Stimulated activated naive CD8-positive, alpha-beta T cell treated with anti-CD3 and anti-CD28 coated beads, Interleukin-15, Interleukin-2, amounts not matched to agents 100 ng/mL and 50 ng/mL, for 24 hours (primary cell): ENCODE measurements at regions not wholly inside any gene's neighbourhood (a gene's known extent, or its start where the extent isn't known, plus 50 kb on each side); places are given as distances from the start of the nearest gene placed in this dataset.
"Not testable (repeated sequence)": the region's sequence is repeated elsewhere in the genome, so short reads cannot be mapped to it uniquely, and the experiment has no call there.

Experiments
- H3K27ac Mint-ChIP-seq: one replicate; pipeline ENCODE4 v1.8.0; 2021; ENCODE audit warnings: mild to moderate bottlenecking, mixed read lengths
- H3K27me3 Mint-ChIP-seq: one replicate; pipeline ENCODE4 v1.8.0; 2021; ENCODE audit warnings: mixed read lengths
- H3K36me3 Mint-ChIP-seq: one replicate; pipeline ENCODE4 v1.8.0; 2021; ENCODE audit warnings: low read depth, mixed read lengths
- H3K4me1 Mint-ChIP-seq: one replicate; pipeline ENCODE4 v1.8.0; 2021; ENCODE audit warnings: low read depth, mixed read lengths
- H3K4me3 Mint-ChIP-seq: one replicate; pipeline ENCODE4 v1.8.0; 2021; ENCODE audit warnings: mild to moderate bottlenecking, mixed read lengths
- H3K9me3 Mint-ChIP-seq: one replicate; pipeline ENCODE4 v1.8.0; 2021; ENCODE audit warnings: mixed read lengths

DNA sequence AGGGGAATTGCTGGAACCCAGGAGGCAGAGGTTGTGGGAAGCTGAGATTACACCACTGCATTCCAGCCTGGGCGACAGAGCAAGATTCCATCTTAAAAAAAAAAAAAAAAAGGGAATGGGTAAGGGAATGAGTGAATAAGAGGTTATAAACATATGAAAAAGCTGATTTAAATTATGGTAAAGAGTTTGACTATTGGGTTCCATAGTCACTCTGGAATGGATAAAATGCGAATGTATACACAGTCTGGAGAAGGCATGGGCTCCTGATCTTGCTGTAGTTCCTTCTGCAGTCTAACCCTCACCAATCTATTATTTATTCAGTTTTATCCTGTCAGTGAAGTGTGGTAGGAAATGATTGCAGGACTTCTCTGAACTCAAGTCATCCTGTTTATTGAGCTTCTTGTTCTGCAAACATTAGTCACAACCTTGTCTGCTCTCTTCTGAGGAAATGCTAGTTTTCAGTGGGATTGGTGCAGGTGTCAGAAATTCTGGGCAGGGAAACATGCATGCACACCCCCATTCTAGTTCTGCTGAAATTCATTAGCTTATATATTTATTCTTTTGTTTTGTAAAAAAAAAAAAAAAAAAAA lies 190.9 kb upstream of the CFAP20DC start:
- H3K27me3 Mint-ChIP-seq: peaks cover 12% of the 10 kb centered on the region
- peaks cover 3% of the 10 kb centered on the region for H3K4me1 Mint-ChIP-seq
- H3K4me3 Mint-ChIP-seq: no peak overlapping the region
- peaks cover 11% of the 10 kb centered on the region for H3K9me3 Mint-ChIP-seq
- no peaks in the 10 kb centered on the region for H3K36me3 Mint-ChIP-seq
- H3K27ac Mint-ChIP-seq: no peak overlapping the region

DNA sequence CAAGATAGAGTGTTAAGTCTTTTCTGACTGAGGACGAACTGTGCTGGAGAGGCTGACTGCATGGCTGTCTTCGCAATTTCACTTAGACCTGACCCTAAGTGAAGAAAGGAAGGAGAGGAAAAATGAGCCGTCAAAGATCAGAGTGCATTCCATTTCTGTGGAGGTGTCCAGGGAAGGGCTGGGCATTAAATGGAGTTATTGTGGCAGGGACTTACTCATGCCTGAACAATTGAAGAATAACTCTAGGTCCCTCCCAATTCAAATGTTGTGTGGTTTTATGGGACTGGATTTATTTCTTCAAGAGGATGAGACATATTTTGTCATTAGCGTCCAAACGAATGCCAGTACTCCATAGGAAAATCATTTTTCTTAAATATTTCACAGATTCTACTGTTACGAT lies 187.3 kb upstream of the CFAP20DC start:
- peaks cover 15% of the 10 kb centered on the region for H3K4me1 Mint-ChIP-seq
- peaks cover 3% of the 10 kb centered on the region for H3K9me3 Mint-ChIP-seq
- H3K27me3 Mint-ChIP-seq: peaks cover 17% of the 10 kb centered on the region
- no peak overlapping the region for H3K27ac Mint-ChIP-seq
- no peak overlapping the region for H3K4me3 Mint-ChIP-seq
- no peaks in the 10 kb centered on the region for H3K36me3 Mint-ChIP-seq

DNA sequence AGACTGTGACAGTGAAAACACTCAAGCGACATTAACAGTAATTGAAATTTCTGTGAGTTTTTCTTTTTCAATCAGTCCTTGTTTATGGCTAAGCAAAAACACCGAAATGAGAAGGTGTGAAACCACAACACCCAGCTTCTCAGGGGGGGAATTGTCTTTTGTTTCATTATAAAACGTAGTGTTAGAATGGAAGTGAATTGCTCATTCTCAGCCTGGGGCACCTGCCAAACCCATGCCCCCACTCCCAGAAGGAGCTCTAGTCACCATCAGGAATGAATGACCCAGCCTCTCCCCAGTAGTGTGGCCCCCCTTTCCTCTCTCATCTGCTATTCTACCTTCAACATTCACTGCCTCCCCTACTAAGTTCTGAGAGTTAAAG lies 185.8 kb upstream of the CFAP20DC start:
- Mint-ChIP-seq H3K4me3 (no peak overlapping the region), H3K27me3 (peaks cover 17% of the 10 kb centered on the region), H3K9me3 (peaks cover 9% of the 10 kb centered on the region), H3K36me3 (peaks cover 5% of the 10 kb centered on the region), H3K27ac (no peak overlapping the region), H3K4me1 (peaks cover 15% of the 10 kb centered on the region)

DNA sequence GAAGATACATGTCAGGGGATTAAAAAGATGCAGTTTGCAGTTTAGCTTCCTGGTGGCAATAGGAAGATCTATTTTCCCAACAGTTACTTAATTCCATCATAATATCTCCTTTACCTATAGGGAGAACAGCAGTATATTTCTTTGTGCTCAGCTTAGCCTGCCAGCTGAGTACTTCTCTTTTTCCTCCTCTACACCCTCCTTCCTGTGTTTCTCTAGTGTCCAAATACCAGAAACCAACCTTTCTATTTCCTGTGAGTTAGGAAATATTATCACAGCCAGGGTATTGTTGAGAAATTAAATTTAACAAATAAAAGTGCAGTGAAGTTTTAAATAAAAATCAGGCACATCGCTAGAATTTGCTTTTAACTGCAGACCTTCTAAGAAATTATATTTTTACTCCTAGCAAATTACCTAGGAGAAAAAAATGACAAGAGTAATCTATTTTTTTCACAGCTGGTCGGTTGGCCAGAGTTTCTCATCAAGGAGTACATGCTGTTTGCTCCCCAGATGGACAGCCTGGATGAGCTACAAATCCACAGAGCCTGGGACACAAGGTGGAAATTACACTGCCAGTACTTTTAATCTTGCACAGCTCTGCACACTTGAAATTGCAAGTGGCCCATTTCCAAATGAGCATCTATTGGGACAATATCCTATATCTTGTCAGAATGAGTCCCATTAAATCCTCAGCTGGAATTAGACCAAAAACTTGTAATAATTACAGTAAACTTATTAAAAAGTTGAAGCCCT lies 185.2 kb upstream of the CFAP20DC start:
- Mint-ChIP-seq H3K36me3 (peaks cover 5% of the 10 kb centered on the region), H3K4me3 (no peak overlapping the region), H3K27ac (no peak overlapping the region), H3K4me1 (peaks cover 15% of the 10 kb centered on the region), H3K9me3 (peaks cover 9% of the 10 kb centered on the region), H3K27me3 (peaks cover 17% of the 10 kb centered on the region)

DNA sequence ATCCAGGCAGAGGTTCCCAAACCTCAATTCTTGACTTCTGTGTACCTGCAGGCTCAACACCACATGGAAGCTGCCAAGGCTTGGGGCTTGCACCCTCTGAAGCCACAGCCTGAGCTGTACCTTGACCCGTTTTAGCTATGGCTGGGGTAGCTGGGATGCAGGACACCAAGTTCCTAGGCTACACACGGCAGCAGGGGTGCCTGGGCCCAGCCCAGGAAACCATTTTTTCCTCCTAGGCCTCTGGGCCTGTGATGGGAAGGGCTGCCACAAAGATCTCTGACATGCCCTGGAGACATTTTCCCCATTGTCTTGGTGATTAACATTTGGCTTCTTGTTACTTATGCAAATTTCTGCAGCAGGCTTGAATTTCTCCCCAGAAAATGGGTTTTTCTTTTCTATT lies 180.6 kb upstream of the CFAP20DC start:
- Mint-ChIP-seq H3K36me3 (peaks cover 14% of the 10 kb centered on the region), H3K9me3 (peaks cover 17% of the 10 kb centered on the region)
- H3K4me3 Mint-ChIP-seq, H3K27ac Mint-ChIP-seq, H3K4me1 Mint-ChIP-seq, H3K27me3 Mint-ChIP-seq: not testable (repeated sequence)

DNA sequence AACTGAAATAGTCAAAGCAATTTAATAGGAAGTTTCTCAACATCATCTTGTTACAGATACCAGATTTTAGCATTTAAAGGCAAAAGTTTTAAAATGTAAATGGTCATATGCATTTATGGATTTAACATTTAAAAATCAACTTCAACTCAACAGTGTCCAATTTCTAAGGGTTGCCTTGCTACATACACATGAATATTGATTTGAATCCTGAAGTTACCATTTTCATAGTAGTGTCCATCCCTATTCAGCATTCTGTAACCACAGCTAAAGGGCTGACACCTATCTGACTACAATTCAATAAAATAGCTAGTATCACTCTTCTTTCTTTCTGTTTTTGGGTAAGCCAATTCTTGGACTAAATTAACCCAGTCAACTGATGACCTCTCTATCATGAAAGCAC lies 164.0 kb upstream of the CFAP20DC start:
- Mint-ChIP-seq H3K27me3 (peaks cover 4% of the 10 kb centered on the region), H3K4me3 (no peak overlapping the region), H3K27ac (no peak overlapping the region), H3K9me3 (no peaks in the 10 kb centered on the region), H3K4me1 (no peaks in the 10 kb centered on the region), H3K36me3 (no peaks in the 10 kb centered on the region)

DNA sequence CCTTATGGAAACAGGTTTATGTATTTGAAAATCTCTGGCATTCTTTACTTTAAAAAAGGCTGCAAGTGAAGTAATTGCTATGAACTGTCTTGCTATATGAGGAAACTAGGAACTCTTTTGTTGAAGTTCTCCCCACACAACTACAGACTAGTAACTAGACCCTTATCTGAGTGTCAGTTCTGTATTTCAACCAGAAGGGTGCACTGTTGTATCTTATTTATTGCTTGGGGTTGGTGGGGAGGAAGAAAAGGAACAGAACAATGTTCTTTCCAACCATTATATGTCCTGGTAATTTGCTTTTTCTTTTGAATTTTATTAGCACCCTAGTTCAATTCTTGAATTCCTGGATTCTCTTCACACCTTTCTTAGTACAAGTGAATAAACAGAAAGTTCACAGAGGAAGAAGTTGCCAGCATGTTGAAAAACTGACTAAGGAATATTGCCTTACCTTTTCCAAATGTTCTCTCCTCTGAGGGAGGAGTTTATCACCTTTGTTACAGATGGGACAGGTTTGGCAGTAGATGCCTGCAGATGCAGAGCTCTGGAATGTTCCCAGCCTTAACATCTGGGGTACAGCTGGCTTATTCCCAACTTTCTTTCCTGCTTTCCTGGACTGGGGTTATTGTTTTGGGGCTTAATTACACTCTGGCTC lies 162.4 kb upstream of the CFAP20DC start:
- no peaks in the 10 kb centered on the region for H3K4me1 Mint-ChIP-seq
- no peak overlapping the region for H3K27ac Mint-ChIP-seq
- peaks cover 8% of the 10 kb centered on the region for H3K27me3 Mint-ChIP-seq
- H3K9me3 Mint-ChIP-seq: no peaks in the 10 kb centered on the region
- no peaks in the 10 kb centered on the region for H3K36me3 Mint-ChIP-seq
- no peak overlapping the region for H3K4me3 Mint-ChIP-seq

DNA sequence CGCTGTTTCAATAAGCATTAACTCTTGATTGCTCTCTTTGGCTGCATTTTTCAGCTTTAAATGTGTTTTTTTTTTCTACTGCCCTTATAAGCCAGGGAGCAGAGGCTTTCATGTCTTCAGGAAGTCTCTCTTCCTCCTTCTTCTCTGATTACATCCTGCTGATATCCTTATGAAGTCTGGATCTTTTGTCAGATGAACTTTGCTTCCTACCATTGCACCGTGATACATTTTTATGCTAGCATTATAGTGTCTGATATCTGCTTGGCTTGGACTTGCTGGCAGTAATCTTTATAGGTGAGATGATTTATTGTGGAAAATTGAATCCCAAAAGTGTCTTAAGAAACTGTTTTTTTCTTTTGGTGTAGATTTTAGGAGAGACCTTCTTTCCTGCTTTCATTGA lies 160.4 kb upstream of the CFAP20DC start:
- no peaks in the 10 kb centered on the region for H3K9me3 Mint-ChIP-seq
- peaks cover 11% of the 10 kb centered on the region for H3K27me3 Mint-ChIP-seq
- H3K36me3 Mint-ChIP-seq: no peaks in the 10 kb centered on the region
- H3K27ac Mint-ChIP-seq: no peak overlapping the region
- H3K4me3 Mint-ChIP-seq: no peak overlapping the region
- no peaks in the 10 kb centered on the region for H3K4me1 Mint-ChIP-seq

DNA sequence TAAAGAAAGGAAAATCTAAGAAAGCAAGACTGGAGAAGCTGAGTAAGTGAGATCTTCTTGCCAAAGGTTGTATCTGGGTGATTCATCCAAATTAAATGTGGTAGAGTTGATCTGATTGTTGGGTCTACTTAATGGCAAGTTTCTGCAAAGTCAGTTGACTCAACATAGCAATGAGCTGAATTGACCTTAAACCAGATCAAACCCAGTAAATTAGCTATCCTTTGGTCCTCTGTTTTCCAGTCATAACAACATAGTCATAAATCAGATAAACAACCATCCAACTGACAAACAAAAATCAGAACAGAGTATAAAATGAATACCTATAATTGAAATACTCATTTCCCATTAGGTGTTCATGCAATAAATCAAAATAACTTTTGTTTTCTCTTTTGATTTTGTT lies 142.6 kb upstream of the CFAP20DC start:
- H3K4me3 Mint-ChIP-seq: no peak overlapping the region
- no peaks in the 10 kb centered on the region for H3K27me3 Mint-ChIP-seq
- H3K4me1 Mint-ChIP-seq: no peaks in the 10 kb centered on the region
- H3K27ac Mint-ChIP-seq: no peak overlapping the region
- no peaks in the 10 kb centered on the region for H3K9me3 Mint-ChIP-seq
- H3K36me3 Mint-ChIP-seq: no peaks in the 10 kb centered on the region

DNA sequence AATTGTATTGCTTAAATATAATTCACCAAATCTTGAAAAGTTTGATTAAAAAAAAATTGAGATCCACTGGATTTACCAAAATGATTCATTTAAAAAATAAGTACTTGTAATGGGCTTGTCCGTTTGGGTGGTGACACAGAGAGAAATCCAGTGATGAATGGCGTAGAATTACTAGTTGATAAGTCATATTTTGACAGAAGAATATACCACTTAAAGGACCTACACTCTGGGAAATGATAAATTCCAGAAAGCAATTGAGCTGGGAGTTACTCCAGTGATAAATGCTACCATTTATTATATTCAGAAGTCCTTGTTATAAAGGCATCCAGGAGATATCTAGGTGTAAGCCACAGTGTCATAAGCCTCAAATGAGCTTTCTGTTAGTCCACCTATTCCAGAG lies 141.8 kb upstream of the CFAP20DC start:
- Mint-ChIP-seq H3K27me3 (no peaks in the 10 kb centered on the region), H3K27ac (no peak overlapping the region), H3K4me1 (no peaks in the 10 kb centered on the region), H3K36me3 (no peaks in the 10 kb centered on the region), H3K9me3 (no peaks in the 10 kb centered on the region), H3K4me3 (no peak overlapping the region)

DNA sequence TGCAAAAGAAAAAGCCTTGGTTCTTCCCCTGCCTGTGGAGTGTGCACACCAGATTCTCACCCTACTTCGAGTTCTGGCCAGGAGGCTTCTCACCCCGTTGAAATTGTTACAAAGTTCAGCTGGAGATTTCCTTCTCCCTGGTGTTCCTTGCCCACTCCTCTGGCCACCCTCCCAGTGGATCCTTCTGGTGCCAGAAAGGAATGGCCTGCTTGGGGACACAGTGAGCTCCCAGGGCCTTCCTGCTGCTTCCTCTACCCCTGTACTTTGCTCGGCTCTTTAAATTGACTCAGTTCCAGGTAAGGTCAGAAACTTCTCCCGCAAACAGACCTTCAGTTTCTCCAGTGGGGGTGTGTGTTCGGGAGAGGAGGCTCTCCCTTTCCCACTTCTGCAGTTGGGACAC lies 140.1 kb upstream of the CFAP20DC start:
- Mint-ChIP-seq H3K4me3 (no peak overlapping the region), H3K4me1 (no peaks in the 10 kb centered on the region), H3K27ac (no peak overlapping the region), H3K27me3 (no peaks in the 10 kb centered on the region), H3K9me3 (no peaks in the 10 kb centered on the region), H3K36me3 (no peaks in the 10 kb centered on the region)

DNA sequence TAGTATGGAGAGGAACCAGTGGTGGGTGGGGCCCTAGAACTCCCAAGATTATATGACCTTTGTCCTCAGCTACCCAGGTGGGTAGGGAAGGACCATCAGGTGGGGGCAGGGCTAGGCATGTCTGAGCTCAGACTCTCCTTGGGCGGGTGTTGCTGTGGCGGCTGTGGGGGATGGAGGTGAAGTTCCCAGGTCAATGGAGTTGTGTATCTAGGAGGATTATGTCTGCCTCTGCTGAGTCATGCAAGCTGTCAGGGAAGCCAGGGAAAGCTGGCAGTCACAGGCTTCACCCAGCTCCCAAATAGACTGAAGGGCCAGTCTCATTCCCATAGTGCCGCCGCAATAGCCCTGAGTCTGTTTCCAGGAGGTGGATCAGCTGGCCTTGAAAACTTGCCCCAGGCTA lies 139.7 kb upstream of the CFAP20DC start:
- Mint-ChIP-seq H3K27ac (no peak overlapping the region), H3K36me3 (no peaks in the 10 kb centered on the region), H3K4me3 (no peak overlapping the region), H3K4me1 (no peaks in the 10 kb centered on the region), H3K9me3 (no peaks in the 10 kb centered on the region), H3K27me3 (no peaks in the 10 kb centered on the region)

DNA sequence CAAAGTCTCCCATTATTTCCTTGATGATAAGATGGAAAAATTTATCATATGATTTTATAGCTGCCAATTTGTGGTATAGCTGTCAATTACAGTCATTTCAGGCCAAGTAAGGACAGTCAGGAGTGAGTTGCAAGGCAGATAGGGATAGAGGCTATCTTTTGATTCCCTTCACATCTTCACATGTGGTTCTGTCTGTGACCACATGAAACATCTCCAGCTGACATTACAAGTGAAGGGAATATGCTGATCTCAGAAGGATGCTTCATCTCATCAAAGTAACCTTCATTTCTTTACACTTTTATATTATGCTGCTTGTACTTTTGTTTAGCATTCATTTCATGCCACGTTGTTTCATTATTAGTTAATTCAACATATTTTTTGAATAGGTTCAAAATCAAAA lies 136.9 kb upstream of the CFAP20DC start:
- Mint-ChIP-seq H3K27me3 (no peaks in the 10 kb centered on the region), H3K4me1 (no peaks in the 10 kb centered on the region), H3K4me3 (no peak overlapping the region), H3K36me3 (no peaks in the 10 kb centered on the region), H3K9me3 (no peaks in the 10 kb centered on the region), H3K27ac (no peak overlapping the region)

DNA sequence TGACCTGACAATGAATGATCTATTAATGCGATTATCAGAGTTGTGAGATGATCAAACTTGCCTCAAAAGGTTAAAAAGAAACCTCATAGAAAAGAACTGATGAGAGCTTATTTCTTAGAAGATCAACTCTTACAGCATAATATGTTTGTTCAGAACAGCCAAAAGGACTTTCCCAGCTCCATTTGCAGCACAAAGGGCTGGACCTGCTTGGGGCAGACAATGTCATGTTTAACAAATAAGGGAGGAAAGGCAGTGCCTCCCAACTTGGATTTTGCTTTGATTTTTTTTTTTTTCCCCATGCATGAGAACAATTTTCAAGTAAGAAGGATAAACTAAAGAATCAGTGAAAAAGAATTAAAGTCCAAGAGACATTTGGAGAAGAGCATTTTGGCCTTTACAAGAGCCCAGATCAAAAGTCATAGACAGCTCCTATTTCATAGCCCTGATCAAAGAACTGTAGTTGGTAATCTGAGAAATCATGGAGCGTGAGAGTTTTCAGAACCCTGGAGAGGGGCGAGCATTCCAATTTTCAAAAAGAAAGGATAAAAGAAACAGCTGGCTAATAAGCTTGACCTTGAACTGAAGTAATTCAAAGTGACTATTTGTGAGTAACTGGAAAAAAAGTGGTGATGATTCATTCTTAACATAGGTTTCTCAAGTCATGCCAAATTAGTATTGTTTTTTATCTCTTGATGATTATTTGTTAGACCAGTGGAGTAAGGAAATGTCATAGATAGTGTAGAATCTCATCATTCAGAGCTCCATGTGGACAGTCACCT lies 136.0 kb upstream of the CFAP20DC start:
- Mint-ChIP-seq H3K27ac (no peak overlapping the region), H3K27me3 (no peaks in the 10 kb centered on the region), H3K4me1 (no peaks in the 10 kb centered on the region), H3K4me3 (no peak overlapping the region), H3K36me3 (no peaks in the 10 kb centered on the region), H3K9me3 (no peaks in the 10 kb centered on the region)

DNA sequence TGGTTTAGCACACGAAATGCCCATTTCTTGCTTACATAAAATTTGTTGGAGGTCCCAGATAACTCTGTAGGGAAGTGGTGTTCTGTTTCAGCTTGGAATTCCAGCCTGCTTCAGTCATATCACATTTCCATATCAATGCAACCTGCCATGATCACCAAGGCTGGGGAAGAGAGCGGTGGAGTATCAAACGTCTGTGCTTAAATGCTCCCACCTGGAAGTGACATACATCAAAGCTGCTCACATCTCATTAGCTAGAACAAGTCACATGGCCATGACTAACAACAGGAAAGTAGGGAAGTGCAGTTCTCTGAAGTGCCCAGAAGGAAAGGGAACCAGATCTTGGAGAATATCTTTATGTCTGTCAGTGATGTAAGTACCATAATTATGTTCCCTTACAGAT lies 130.2 kb upstream of the CFAP20DC start:
- Mint-ChIP-seq H3K27me3 (peaks cover 19% of the 10 kb centered on the region), H3K9me3 (no peaks in the 10 kb centered on the region), H3K4me1 (no peaks in the 10 kb centered on the region), H3K4me3 (no peak overlapping the region), H3K36me3 (no peaks in the 10 kb centered on the region), H3K27ac (no peak overlapping the region)
